Testis (tissue), 2 donors: ENCODE measurements at regions not wholly inside any gene's neighbourhood (a gene's known extent, or its start where the extent isn't known, plus 50 kb on each side); places are given as distances from the start of the nearest gene placed in this dataset.

Experiments
- POLR2A ChIP-seq: fragments of 450-650 bp; IDR thresholded peaks from one replicate; pipeline ENCODE4 v1.6.1; 2017; ENCODE audit warnings: antibody characterized with exemption, mild to moderate bottlenecking, moderate library complexity
- TF ChIP-seq, protein P1 (sequence below), 3 experiments: fragments of 450-650 bp in 2 of 3; fragments of 200-600 bp in 1 of 3; sonication (generic) in 1 of 3; IDR thresholded peaks; one replicate each; pipeline ENCODE4 v1.5.1; 2016 to 2019; ENCODE audit warnings: antibody characterized with exemption in 3 of 3, mild to moderate bottlenecking in 2 of 3, moderate library complexity in 1 of 3

DNA sequence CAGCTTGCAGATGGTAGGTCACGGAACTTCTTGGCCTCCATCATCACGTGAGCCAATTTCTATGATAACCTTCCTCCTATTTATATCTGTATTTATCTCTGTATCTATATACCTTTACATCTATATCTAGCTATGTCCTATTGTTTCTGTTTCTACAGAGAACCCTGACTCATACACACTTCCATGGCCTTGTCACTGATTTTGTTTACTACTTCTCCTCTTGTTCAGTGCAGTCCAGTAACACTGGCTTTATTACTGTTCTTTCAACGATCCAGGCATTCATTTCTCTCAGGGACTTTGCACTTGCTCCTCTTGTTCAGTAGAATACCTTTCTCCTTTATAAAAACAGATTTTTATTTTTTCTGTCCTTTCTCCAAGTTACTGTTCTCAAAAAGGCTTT lies 937.0 kb upstream of the ALCAM start:
- TF ChIP-seq, protein P1, sequence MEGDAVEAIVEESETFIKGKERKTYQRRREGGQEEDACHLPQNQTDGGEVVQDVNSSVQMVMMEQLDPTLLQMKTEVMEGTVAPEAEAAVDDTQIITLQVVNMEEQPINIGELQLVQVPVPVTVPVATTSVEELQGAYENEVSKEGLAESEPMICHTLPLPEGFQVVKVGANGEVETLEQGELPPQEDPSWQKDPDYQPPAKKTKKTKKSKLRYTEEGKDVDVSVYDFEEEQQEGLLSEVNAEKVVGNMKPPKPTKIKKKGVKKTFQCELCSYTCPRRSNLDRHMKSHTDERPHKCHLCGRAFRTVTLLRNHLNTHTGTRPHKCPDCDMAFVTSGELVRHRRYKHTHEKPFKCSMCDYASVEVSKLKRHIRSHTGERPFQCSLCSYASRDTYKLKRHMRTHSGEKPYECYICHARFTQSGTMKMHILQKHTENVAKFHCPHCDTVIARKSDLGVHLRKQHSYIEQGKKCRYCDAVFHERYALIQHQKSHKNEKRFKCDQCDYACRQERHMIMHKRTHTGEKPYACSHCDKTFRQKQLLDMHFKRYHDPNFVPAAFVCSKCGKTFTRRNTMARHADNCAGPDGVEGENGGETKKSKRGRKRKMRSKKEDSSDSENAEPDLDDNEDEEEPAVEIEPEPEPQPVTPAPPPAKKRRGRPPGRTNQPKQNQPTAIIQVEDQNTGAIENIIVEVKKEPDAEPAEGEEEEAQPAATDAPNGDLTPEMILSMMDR (IDR thresholded peaks at IDR 0.05): no peak
- TF ChIP-seq POLR2A: no peak
